Mesodermal cell (in vitro differentiated cells): ENCODE measurements at regions not wholly inside any gene's neighbourhood (a gene's known extent, or its start where the extent isn't known, plus 50 kb on each side); places are given as distances from the start of the nearest gene placed in this dataset.

Experiments used
- H3K27ac ChIP-seq: 2 replicates; pipeline ENCODE4 v1.7.0; 2013; ENCODE audit warnings: mild to moderate bottlenecking, low read depth, low read length, moderate library complexity; ENCODE audit not compliant: severe bottlenecking
- H3K36me3 ChIP-seq: 2 replicates; pipeline ENCODE4 v1.7.1; 2013; ENCODE audit warnings: mild to moderate bottlenecking, low read length, moderate library complexity; ENCODE audit not compliant: control insufficient read depth, insufficient read depth
- H3K4me1 ChIP-seq: one replicate; pipeline ENCODE4 v1.7.1; 2013; ENCODE audit warnings: mild to moderate bottlenecking, low read length; ENCODE audit not compliant: insufficient read depth, control insufficient read depth, poor library complexity, severe bottlenecking
- H3K4me3 ChIP-seq: 2 replicates; pipeline ENCODE4 v1.7.0; 2013; ENCODE audit warnings: low read length, control low read depth, mild to moderate bottlenecking; ENCODE audit not compliant: insufficient read depth, poor library complexity, severe bottlenecking; ENCODE audit errors: extremely low read depth
- H3K9me3 ChIP-seq: 2 replicates; pipeline ENCODE4 v1.7.1; 2013; ENCODE audit warnings: mild to moderate bottlenecking, low read length, moderate library complexity; ENCODE audit not compliant: control insufficient read depth
- WGBS, 2 experiments: methylation state at CpG; one replicate each; pipeline ENCODE4 v1.1.5; 2013; ENCODE audit warnings: missing lambda C conversion rate in 2 of 2; ENCODE audit not compliant: insufficient coverage in 2 of 2; 5-methylcytosine and 5-hydroxymethylcytosine counted together

DNA sequence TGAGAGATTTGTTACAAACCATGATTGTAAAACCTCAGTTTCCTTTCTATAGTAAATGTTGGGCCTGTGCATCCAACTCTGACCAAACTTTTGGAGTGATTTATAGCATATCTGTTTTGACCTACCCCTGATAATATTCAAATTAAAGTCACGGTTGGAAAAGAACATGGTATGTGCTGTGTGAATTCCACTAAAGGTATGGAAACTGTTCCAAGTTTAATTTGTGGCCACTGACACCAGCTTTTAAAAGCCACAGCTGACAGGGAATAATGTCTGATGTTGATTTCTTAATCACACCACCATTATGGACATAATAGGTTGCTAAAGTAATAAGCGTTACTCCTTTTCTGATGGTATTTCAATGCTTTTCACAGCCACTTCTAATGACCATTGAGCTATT, 1215.9 kb downstream of the CDH8 start:
- no CpG with 5 or more reads among the region's 2 CpGs for WGBS, 2 experiments
- no peaks in the 10 kb centered on the region for H3K9me3 ChIP-seq
- no peak overlapping the region for H3K4me3 ChIP-seq
- no peaks in the 10 kb centered on the region for H3K36me3 ChIP-seq
- no peaks in the 10 kb centered on the region for H3K4me1 ChIP-seq
- no peak overlapping the region for H3K27ac ChIP-seq

DNA sequence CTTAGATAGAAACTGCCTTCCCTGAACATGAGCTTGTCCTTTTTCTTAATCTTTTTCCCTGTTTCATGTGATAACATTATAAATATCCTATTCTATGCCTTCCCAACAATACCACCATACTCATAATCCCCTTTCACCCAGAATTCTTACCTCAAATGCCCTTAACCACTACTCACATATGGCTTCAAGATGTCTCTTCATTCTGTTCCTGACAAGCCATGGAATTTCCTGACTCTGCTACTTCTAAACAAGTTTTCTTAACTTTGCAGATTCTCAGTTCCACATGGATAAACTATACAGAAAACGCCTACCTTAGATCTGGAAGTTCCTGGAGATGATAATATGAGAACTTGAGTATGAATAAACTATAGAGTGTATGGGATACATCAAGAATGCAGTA, 1217.8 kb downstream of the CDH8 start:
- Histone ChIP-seq H3K27ac (no peak overlapping the region), H3K4me1 (no peaks in the 10 kb centered on the region), H3K4me3 (no peak overlapping the region), H3K36me3 (no peaks in the 10 kb centered on the region), H3K9me3 (no peaks in the 10 kb centered on the region)
- WGBS, 2 experiments, result no CpG with 5 or more reads among the region's 1 CpG

DNA sequence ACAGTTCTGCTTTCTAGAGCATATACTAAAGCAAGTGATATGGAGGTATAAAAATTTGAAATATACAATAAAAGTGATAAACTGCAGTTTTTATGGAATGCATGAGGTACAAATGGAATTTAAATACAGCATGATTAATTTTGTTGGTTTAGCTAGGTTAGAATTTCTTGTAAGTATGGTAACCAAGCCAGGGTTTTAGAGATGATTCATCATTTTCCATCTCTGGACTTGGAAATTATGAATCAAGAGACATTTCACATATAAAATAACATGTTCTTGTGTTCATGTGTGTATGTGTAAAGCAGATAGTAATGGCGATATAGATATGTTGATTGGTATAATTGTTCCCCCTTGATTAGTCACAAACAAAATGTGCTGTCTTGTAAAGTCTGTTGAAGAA, 1219.8 kb downstream of the CDH8 start:
- WGBS, 2 experiments, result no CpG with 5 or more reads among the region's 1 CpG
- Histone ChIP-seq H3K36me3 (no peaks in the 10 kb centered on the region), H3K4me3 (no peak overlapping the region), H3K9me3 (no peaks in the 10 kb centered on the region), H3K4me1 (no peaks in the 10 kb centered on the region), H3K27ac (no peak overlapping the region)

DNA sequence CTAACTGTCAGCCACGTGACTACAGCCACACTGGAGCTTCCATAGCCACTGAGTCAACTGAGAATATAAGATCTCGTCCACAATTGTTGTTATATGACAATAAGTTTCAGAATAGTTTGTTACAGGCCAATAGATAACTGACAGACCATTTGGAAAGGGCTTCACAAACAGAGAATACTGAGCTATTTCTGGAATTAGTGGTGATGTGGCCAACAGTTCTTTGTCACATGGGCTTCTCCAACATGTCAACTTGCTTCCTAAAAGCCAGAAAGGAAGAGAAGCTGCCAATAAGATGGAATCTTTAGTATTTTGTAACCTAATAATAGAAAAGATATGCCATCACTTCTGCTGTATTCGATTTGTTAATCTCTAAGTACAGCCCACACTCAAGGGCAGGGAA, 1220.4 kb downstream of the CDH8 start:
- WGBS, 2 experiments, result 71 to 100% methylated on average over 1 of the region's 3 CpGs
- Histone ChIP-seq H3K27ac (no peak overlapping the region), H3K4me1 (no peaks in the 10 kb centered on the region)

DNA sequence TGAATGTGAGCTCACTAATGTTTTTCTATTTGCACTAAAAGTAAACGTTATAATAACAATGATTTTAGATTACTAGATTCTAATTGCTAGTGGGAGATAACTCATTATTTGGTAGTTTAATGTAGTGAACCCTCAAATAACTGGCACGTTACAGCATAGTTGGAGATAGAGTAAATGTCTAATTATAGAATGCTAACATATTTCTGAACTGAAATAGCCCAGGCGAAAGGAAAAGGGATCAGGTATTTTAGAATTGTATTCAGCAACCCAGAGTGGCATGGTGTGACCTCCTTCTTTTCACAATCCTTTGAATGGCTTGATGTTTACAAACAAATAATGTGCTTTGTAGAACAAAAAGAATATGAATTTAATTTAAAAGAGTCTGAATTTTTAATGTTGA, 1221.2 kb downstream of the CDH8 start:
- no peaks in the 10 kb centered on the region for H3K36me3 ChIP-seq
- H3K4me3 ChIP-seq, result no peak overlapping the region
- H3K27ac ChIP-seq, result no peak overlapping the region
- no peaks in the 10 kb centered on the region for H3K4me1 ChIP-seq
- 86% methylated on average over 1 of the region's 3 CpGs; no CpG with 5 or more reads in 1 of the 2 experiments for WGBS, 2 experiments
- H3K9me3 ChIP-seq, result no peaks in the 10 kb centered on the region

More for the DNA sequence above, 1220.4 kb downstream of the CDH8 start:
- no peaks in the 10 kb centered on the region for H3K36me3 ChIP-seq
- no peaks in the 10 kb centered on the region for H3K9me3 ChIP-seq
- H3K4me3 ChIP-seq, result no peak overlapping the region

DNA sequence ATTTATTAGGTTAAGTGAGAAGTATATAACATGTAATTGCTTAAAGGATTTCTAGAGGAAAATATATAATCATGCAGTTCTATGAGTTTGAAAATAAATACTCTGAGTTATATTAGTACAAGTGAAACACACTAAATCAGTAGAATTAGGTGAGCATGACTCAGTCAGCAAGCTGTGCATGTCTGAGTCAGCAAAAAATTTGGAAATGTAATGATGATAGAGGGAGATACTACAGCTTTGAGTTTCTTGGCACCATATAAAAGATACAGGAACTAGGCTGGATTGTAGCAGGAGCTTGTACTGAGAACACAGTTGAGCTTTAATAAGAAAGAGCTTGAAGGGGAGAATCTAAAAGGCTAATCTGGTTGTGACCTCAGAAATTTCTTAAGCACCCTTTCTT, 1224.6 kb downstream of the CDH8 start:
- H3K4me1 ChIP-seq, result no peaks in the 10 kb centered on the region
- no peaks in the 10 kb centered on the region for H3K36me3 ChIP-seq
- H3K4me3 ChIP-seq, result no peak overlapping the region
- H3K9me3 ChIP-seq, result no peaks in the 10 kb centered on the region
- H3K27ac ChIP-seq, result no peak overlapping the region

DNA sequence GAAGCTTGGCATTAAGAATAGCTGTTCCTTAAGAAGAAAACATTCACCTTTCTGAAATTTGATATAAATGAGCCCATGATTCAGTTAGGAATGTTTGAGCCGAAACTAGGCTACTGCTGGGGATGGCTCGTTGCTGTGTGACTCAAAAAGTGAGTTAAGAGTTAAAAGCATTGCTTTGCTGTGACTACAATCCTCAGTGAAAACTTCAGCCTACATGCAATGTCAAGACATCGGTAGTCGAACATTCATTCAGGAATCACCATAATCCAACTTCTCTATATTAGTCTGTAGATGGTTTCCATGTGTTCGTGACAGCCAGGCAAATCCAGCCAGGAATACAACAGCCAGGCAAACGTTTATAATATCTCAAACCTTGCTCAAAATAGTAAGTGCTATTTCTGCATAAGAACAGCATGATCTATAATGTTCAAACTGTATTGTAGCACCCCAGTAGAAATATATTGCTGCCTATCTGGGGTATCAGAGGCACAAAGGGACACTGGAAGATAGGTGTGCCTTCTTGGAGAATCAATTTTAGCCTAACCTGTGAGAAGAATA, 1225.1 kb downstream of the CDH8 start:
- Histone ChIP-seq H3K36me3 (no peaks in the 10 kb centered on the region), H3K4me3 (no peak overlapping the region), H3K9me3 (no peaks in the 10 kb centered on the region), H3K4me1 (no peaks in the 10 kb centered on the region), H3K27ac (no peak overlapping the region)
- WGBS, 2 experiments, result 95% methylated on average over 3 of the region's 6 CpGs; no CpG with 5 or more reads in 1 of the 2 experiments

DNA sequence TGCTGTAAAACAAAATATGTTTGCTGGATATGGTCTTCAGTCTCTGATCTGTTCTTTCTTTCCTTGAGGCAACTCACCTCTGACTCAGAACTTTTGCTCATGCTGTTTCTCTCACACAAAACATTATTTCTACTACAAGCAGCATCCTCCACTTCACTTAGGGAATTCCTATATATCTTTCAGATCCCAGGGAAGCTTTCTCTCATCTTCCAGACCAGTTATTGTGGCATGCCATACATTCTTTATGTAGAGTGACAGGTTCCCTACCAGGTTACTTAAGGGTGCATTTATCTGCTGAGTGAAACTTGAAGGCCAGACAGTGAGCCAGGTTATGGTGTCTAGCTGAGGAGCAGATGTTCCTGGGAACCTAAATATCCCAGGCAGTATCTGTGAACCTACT, 1226.0 kb downstream of the CDH8 start:
- Histone ChIP-seq H3K27ac (no peak overlapping the region), H3K4me1 (no peaks in the 10 kb centered on the region), H3K9me3 (no peaks in the 10 kb centered on the region), H3K4me3 (no peak overlapping the region), H3K36me3 (no peaks in the 10 kb centered on the region)

DNA sequence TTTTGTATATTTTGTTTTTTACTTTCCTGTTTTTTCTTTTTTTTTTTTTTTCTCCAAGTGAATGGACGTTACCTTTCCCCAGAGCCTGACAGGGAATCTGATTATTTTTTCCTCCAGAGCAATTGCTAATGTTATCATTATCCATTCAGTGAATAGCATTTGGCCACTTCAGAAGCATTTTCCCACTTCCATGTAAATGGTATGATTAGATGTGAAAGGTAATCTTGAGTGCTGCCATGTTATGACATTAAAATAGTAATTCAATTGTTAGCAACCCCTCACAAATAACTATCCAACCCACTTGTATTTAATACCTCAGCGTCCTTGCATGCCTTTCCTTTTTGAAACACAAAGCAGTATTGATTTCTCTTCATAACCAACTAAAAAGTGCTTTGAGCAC, 1243.8 kb downstream of the CDH8 start:
- 57 to 89% methylated on average over 1 of the region's 2 CpGs for WGBS, 2 experiments
- Histone ChIP-seq H3K4me1 (no peaks in the 10 kb centered on the region), H3K27ac (no peak overlapping the region), H3K9me3 (no peaks in the 10 kb centered on the region), H3K4me3 (no peak overlapping the region), H3K36me3 (no peaks in the 10 kb centered on the region)

DNA sequence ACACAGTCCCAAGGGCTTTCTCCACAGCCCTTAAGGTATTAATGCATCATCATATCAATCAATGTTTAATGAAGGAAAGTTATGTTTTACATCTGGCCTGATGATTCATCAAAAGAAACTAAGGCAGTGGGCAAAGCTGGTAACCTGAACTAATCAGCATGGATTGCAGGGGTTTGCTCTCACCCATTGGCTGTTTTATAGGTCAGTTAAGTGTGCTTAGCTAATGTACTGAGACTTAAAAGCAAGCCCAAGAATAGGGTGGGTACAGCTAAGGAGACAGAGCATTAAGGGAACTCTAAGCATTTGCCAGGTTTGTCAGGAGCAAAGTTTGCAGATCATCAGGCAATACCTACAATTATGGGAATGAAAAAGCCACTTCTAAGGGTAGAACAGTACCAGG, 1247.6 kb downstream of the CDH8 start:
- Histone ChIP-seq H3K4me1 (no peaks in the 10 kb centered on the region), H3K9me3 (no peaks in the 10 kb centered on the region), H3K27ac (no peak overlapping the region), H3K4me3 (no peak overlapping the region), H3K36me3 (no peaks in the 10 kb centered on the region)

DNA sequence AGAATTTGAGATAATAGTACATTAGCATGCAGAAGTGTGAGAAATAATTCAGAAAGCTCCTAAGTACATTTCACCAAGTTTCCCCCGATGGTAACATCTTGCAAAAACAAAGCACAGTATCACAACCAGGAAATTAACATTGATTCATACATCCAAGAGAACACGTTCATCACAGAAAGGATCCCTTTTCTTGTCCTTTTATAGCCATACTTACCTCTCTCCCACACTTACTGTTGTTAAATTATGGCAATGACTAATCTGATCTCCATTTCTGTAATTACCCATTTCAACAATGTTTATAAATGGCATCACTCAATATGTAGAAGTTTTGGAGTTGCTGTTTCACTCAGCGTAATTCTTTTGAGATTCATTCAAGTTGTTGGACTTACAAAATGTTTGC, 1260.0 kb downstream of the CDH8 start:
- Histone ChIP-seq H3K4me1 (no peaks in the 10 kb centered on the region), H3K27ac (no peak overlapping the region), H3K9me3 (peaks cover 2% of the 10 kb centered on the region), H3K4me3 (no peak overlapping the region), H3K36me3 (no peaks in the 10 kb centered on the region)
- 100% methylated on average over 1 to 3 of the region's 3 CpGs for WGBS, 2 experiments

DNA sequence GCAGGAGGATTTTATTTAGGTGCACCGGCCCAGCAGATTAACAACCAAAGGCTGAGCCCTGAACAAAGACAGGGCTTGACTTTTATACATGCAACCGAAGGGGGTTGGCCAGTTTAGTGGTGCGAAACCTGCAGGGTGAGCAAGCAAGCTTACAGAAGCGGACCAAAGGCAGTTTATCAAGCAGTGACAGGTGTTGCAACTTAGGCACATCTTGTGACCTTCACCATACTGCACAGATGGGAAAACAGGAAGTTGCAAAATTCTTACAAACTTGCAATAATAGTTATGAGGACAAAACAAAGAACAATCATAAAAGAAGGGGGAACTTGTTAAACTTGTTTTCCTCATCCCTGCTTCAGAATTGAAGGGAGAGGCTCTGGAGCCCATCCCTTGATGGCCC, 1265.1 kb downstream of the CDH8 start:
- WGBS, 2 experiments, result 93% methylated on average over 3 to 4 of the region's 4 CpGs

More for the DNA sequence above, 1265.1 kb downstream of the CDH8 start:
- no peaks in the 10 kb centered on the region for H3K4me1 ChIP-seq
- H3K4me3 ChIP-seq, result no peak overlapping the region
- H3K36me3 ChIP-seq, result no peaks in the 10 kb centered on the region
- H3K27ac ChIP-seq, result no peak overlapping the region
- H3K9me3 ChIP-seq, result peaks cover 7% of the 10 kb centered on the region
